ENCODE measurements at regions not wholly inside any gene's neighbourhood (a gene's known extent, or its start where the extent isn't known, plus 50 kb on each side); places are given as distances from the start of the nearest gene placed in this dataset.

- DNase-seq = no peak
Observed at GRCh38 chr2:23238011-23238657, 146.8 kb upstream of the KLHL29 start.

- DNase-seq = no peak
Observed at GRCh38 chr2:23239374-23239773, 145.6 kb upstream of the KLHL29 start.

- no peak for DNase-seq
Observed at GRCh38 chr2:23241121-23241520, 143.9 kb upstream of the KLHL29 start.

- DNase-seq = no peak
Observed at GRCh38 chr2:23241611-23242245, 143.3 kb upstream of the KLHL29 start.

- DNase-seq = no peak
Observed at GRCh38 chr2:23243073-23243659, 141.8 kb upstream of the KLHL29 start.

- DNase-seq = no peak
Observed at GRCh38 chr2:23244617-23245016, 140.4 kb upstream of the KLHL29 start.

GRCh38 chr2:23246992-23247683, 137.8 kb upstream of the KLHL29 start:
- DNase-seq = no peak

GRCh38 chr2:23248667-23249066, 136.3 kb upstream of the KLHL29 start:
- no peak for DNase-seq

- no peak for DNase-seq
Observed at GRCh38 chr2:23249348-23249747, 135.6 kb upstream of the KLHL29 start.

- DNase-seq = no peak
Observed at GRCh38 chr2:23250371-23250770, 134.6 kb upstream of the KLHL29 start.

GRCh38 chr2:23256643-23257042, 128.3 kb upstream of the KLHL29 start:
- no peak for DNase-seq

GRCh38 chr2:23260621-23261020, 124.4 kb upstream of the KLHL29 start:
- DNase-seq = no peak

- no peak for DNase-seq
Observed at GRCh38 chr2:23268467-23269263, 116.3 kb upstream of the KLHL29 start.

GRCh38 chr2:23269747-23270146, 115.2 kb upstream of the KLHL29 start:
- no peak for DNase-seq

- no peak for DNase-seq
Observed at GRCh38 chr2:23270810-23271209, 114.2 kb upstream of the KLHL29 start.

- no peak for DNase-seq
Observed at GRCh38 chr2:23271230-23271629, 113.7 kb upstream of the KLHL29 start.

GRCh38 chr2:23273786-23274185, 111.2 kb upstream of the KLHL29 start:
- no peak for DNase-seq

- no peak for DNase-seq
Observed at GRCh38 chr2:23280401-23280800, 104.6 kb upstream of the KLHL29 start.

- no peak for DNase-seq
Observed at GRCh38 chr2:23283653-23284052, 101.3 kb upstream of the KLHL29 start.

GRCh38 chr2:23285091-23285800, 99.7 kb upstream of the KLHL29 start:
- DNase-seq = no peak

GRCh38 chr2:23286031-23286757, 98.8 kb upstream of the KLHL29 start:
- DNase-seq = no peak
